ENCODE measurements at regions not wholly inside any gene's neighbourhood (a gene's known extent, or its start where the extent isn't known, plus 50 kb on each side); places are given as distances from the start of the nearest gene placed in this dataset.

DNA sequence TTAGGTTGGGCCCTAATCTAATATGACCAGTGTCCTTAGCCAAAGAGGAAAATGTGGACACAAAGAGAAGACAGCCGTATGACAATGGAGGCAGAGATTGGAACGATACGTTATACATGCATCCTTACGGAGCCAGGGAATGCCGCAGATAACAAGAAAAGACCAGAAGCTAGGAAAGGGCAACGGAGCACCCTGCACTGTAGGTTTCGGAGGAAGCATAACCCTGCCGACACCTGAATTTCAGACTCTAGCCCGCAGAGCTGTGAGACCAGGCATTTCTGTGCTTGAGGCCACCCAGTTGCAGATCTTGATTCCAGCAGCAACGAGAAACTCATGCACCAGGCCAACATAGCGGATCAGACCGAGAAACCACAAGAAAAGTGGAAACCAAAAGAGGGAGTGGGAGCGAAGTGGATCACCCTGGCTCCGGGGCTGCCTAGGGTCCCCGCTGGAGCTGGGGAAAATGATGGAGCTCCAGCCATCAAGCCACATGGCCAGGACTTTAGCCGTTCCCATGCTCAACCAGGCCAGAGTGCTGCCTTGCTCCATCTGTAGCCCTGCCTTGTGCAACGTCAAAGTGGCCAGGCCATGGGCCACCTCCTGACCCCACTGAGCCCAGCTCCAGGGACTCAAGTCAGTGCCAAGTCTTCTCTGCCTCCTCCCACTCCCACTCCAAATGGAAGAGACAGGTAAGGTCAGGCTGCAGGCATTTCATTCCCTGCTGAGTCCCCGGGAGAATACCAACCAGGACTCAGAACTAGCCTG, 51.7 kb upstream of the RPL38 start:
- no peak for DNase-seq (ENCODE audit: low read depth in 4 of 4, low spot score in 1 of 4)

DNA sequence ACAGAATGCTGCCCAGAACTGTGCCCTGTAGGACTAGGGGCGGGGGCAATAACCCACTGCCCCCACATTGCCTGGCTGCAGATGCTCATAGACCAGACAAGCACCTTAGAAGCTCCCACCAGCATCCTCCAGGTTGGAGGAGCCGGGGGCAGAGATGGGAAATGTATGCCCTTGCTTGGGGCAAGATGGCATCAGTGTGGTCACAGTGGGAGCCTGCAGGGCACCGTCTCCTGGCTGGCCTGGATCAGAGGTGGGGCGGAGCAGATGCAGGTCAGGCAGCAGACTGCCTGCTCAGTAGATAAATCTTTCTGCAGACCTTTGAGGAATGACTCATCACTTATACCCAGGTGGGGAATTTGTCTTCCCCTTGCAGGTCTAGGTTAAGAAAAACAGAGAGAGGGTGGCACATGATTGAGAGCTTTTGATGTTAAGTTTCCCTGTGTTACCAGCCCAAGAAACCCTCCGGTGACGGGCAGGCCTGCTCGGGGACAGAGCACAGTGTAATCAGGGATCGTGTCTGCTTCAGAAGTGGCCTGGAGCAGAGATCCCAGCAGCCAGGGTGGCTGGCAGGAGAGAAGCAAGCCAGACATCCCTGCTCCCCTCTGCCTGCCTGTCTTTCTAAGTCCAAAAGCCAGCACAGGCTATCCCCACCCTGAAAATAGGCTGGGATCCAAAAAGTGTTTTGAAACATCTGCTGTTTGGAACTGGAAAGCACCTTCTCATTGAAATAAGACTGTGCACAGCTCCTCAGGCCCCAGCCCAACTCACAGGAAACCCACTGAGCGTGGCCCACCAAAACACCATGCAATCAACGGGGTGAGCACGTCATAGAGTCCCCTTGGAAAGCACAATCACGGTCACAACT, 50.7 kb upstream of the RPL38 start:
- DNase-seq (ENCODE audit: low read depth in 4 of 4, low spot score in 1 of 4) = no peak

DNA sequence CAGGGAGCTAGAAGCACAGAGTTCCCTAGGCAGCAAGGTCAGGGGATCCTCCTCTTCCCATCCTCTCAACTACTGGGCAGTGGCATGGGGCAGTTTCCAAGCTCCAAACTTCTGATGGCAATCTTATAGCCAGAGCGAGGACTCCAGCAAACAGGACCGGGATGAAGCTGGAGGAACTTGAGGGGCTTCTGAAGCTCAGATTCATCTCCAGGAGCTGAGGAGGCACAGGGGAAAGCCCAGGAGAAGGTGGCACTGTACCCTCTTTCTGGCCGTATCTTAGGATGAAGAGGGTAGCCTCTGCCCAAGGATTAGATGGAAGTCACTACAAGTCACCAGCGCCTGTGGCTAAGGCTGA, 50.0 kb upstream of the RPL38 start:
- DNase-seq (ENCODE audit: low read depth in 4 of 4, low spot score in 1 of 4) = no peak
